ENCODE measurements at regions not wholly inside any gene's neighbourhood (a gene's known extent, or its start where the extent isn't known, plus 50 kb on each side); places are given as distances from the start of the nearest gene placed in this dataset.
A peak's percentile ranks its signal among the peaks of the same experiment; 100 is the strongest.

DNA sequence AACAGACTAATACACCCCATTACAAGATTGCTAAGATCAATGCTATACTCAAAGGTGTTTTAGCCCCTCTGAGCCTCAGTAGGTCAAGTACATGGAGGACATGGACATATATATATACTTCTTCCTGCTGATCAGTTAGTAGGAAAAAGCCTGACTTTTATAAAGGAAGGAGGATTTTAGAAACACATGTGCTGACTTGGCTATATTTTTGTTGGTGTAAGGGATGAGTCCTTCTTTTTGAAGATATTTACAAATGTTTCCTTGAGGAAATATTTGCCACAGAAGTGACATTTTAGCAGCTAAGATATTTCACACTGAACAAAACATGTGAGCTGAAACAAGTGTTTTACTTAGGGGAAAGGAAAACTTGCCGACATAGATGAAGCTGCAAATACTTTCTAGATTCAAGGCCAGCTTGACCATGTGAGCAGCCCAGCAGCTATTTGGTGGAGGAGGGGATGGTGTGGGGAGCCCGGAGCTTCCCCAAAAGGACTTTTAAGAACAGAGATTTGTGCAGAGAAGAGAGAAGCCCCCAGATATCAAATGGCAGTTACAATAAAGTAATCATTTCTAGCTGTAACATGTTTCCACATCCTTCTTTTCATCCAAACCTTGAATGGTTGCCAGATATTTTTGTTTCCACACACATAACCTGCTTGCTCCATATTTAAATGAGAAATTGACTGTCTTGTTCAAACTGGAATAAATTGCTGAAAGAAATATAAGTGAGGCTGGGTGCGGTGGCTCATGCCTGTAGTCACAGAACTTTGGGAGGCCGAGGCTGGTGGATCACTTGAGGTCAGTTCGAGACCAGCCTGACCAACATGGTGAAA lies 111.7 kb upstream of the NR2F2 start:
- no peak for DNase-seq (ENCODE audit: low spot score)

DNA sequence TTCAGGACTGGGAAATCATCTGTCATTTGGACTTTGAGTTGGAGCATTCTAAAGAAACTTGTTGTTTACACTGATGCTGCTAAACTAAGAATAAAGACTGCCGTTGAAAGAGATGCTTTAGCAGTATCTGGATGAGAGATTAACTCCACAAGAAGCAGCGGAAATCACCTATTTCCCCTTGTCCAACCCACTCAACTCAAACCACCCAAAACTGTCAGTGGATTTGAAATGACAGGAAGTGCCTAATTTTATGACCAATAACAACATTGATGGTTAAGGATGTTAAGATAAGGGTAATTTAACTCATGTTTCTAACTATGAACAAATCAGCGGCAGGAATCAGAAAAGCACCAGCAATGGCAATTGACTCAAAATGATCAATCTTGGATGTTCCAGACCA lies 110.8 kb upstream of the NR2F2 start:
- no peak for DNase-seq (ENCODE audit: low spot score)

DNA sequence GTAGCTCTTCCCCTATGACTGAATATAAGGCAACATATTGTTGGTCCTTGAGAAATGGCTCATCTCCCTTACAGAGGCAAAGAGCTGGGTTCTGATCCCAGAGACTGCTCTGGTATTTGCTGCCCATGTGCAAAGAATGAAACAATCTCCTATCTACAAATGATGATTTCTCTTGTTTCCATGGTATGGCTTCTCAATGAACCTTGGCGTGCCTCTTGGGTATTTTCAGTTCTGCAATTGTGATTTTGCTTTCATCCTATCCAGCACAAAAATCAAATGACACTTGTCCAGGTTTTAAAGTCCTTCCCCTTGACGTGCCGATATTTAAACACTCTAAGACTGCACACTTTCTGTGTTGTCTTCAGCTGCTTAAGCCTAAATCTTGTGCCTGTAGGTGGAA lies 109.8 kb upstream of the NR2F2 start:
- no peak for DNase-seq (ENCODE audit: low spot score)

DNA sequence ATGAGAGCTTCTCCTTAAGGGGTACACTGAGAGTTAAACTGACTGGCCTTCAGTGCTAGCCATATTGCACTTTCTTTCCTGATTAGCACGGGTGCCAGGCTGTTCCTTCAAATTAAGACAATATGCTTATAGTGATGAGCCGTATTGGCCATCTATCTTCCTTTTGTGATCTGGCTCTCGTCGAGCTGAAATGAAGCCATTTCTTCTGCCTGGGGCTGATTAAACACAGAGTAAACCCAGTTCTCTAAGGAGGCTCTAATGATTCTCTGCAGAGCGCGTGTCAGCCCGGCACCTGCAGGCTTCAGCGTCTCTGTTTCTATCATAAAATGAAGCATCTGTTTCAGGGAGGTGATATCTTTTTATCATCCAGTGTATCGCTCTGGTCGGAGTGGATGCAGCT lies 107.5 kb upstream of the NR2F2 start:
- no peak for DNase-seq (ENCODE audit: low spot score)

DNA sequence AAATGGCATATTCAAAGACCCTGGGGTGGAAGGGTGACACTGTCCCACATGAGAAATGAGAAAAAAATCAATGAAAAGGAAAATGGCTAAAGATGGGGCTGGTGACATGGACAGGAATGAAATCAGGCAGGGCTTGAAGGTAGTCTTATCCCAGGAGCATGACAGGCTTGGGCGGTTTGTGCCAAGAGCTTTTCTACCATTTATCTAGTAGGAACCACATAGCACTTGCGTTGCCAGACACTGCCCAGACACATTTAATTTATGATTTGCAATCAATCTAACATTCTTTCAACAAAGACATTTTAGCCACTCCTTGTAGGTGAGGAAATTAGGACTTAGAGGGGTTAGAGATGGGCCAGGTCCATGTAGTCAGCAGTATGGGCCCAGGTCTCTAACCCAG lies 106.6 kb upstream of the NR2F2 start:
- DNase-seq (ENCODE audit: low spot score) = no peak

DNA sequence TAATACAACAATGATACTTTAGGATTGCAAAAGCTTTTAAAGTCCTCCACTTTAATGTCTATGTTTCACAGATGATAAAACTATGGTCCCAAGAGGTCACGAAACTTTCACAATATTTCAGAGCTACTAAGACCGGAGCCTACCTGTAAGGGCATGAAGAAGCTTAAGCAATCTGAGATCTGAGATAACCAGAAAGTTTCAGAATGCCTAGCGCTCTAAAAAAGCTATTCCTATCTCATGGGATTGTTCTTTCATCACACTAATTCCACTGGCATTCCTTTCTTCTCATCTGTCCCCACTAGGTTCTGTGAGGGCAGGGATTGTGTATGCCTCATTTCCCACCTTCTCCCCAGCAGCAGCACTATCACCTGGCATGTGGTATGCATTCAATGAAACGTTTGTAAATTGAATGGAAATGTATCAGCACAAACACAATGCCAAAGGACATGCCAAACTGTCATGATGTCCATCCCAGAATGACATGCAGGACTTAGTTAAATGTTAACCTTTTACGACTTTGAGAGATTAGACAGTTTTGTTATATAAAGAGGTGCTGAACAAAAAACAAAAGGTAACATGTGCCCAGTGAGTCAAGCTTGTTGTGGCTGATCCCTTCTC lies 104.7 kb upstream of the NR2F2 start:
- peak; percentile 68 for DNase-seq (ENCODE audit: low spot score)

DNA sequence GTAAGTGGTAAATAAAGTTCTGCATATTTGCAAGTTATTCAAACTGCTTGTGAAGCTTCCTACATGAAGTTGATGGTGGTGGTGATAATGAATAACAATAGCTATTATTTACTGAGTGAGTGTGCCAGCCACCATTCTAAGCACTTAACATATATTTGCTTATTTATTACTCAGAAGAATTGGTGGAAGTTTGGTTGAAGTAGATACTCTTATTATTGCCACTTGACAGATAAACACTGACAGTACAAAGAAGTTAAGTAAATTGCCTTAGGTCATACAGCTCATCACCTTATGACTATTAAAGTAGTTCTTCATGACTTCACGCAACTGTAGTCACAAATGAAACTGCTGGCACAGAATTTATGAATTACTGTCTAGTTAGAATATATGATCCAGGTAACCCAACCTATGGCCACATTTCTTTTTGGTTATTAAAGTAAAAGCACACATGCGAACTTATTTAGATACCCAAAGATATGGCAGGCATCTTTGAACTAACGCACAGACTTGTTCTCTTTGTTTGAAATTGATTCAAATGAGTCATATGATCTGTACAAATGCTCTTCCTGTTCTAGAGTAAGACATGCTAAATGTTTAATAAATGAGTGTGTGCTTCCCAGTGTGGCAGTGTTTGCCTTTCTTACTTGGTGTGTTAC lies 99.8 kb upstream of the NR2F2 start:
- peak; percentile 83 for DNase-seq (ENCODE audit: low spot score)

DNA sequence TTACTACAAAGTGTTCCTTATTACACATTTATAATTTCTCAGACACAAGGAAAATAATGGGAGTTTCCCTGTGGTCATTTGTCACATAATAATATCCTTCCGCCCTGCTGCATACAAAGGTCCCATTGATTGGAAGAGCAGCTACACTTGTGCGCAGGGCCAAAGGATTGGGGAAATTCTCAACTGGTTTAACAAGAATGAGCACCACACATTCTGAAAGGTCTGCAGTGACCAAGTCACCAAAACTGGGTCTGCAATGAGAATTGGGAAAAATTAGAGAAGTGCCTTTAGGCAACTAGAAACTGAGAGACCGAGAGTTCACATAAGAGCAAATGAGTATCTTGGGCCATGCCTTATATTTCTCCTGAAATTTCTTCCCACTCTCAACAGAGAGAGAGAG lies 98.2 kb upstream of the NR2F2 start:
- DNase-seq (ENCODE audit: low spot score) = no peak

DNA sequence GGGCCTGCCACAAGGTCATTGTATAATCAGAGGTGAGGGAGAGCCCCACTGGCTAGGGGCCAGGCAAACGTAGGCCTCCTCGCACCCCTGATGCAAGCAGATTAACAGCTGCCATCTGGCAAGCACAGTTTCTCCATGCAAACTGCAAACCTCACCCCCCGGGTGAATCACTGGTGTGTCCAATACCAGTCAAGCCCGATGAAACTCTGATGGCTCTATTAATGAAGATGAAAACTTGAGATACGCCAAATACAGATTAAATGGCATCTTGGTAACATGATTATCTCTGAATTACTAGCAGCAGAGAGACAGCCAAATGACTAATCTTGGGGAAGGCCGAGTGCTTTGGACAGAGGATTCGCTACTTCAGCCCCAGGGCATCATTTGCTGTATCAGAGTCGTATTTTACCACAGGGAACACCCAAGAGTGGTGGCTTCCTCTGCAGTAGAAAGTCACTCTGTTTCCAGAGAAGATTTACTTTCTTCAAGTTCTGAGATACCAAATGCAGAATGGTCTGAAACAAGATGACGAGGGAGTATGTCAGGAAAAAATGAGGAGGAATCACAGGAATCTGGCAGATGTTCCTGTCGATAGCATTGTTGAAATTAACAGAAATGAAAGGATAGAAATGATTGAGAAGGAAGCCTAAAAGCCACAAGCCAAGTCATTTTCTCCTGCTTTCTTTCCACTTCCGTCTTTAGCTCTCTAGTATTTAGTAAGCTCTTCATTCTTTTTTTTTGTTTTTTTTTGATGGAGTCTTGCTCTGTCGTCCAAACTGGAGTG lies 96.2 kb upstream of the NR2F2 start:
- no peak for DNase-seq (ENCODE audit: low spot score)

DNA sequence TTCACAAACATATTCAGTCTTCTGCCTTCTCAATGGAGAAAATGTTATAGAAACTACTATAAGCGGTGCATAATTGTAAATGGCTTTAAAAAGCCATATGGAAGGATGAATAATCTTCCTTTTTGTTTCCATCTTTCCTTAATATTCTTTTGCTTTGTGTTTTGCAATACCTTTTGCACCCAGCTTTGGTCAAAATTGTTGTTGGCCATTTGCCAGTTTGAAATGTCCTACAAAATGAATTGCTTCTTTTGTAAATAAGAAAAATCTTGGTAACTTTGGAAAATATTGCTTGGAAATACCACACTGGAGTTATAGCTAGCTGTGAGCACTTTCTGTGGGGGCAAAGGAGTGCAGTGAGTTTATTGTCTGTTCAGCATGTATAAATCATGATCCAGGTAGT lies 93.5 kb upstream of the NR2F2 start:
- no peak for DNase-seq (ENCODE audit: low spot score)

DNA sequence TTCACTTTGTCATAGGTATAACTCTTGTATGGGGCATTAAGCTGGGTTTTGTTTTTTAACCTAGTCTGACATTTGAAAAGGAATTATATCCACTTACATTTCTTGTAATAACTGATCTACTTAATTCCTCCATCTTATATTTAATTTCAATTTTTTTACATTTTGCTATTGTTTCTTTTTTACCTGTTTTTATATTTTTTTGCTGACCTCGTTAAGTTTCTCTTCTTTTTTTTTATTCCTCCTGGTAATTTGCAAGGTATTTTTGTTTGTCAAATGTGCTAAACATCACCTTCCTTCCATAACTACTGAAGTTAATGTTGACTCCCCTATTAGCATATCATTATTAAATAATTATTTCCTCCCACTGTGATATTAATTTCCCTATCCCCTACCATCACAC lies 87.7 kb upstream of the NR2F2 start:
- DNase-seq (ENCODE audit: low spot score) = no peak

DNA sequence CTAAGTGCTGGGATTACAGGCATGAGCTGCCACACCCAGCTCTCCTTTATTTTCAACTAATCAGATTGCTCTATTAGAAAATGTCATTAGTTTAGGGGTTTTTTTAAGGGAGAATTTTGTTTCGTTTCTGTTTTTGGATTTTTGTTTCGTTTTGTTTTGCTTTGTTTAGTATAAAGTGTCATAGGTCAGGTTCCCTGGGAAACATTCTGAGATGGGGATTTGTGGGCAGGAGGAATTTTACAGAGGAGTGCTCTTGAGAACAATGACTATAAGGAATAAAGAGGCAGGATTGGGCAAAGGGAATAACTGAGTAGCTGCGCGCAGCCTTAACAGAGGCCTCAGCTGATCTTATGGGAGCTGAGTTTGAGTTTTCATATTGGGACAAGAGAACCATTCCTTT lies 86.8 kb upstream of the NR2F2 start:
- no peak for DNase-seq (ENCODE audit: low spot score)

DNA sequence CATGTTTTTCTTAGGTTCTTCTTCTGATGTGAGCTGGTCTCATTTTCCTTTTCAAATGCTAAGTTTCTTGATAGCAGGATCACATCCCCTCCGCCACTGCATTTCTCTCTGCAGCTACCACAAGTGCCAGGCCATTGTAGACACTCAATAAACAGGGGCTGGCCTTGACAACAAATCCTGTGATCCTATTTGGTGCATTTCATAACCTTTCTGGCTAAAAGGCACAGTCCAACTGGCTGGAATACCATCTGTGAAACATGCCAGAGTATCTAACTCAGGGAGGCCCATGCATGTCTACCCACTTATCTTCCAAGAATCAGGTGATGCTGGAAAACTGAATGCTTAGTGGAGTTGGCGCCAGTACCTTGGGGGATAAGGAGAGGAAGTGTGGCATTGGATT lies 85.2 kb upstream of the NR2F2 start:
- DNase-seq (ENCODE audit: low spot score) = no peak

DNA sequence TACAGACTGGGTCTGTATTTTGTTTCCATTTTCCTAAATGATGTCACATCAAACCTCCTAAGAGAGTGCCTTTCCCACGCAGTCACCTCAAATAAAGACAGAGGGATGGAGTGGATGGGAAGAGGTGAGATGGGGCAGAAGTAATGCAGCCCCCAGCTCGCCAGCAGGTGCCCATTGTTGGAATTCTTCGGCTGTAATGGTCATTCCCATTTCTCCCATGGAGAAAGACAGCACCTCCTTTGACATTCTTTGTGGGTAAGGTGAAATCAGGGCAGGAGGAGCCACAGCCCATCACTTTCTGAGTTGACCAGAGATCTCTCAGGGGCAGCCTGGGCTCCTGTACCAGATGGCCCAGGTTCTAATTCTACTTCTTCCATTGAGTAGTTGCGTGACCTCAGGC lies 84.4 kb upstream of the NR2F2 start:
- no peak for DNase-seq (ENCODE audit: low spot score)

DNA sequence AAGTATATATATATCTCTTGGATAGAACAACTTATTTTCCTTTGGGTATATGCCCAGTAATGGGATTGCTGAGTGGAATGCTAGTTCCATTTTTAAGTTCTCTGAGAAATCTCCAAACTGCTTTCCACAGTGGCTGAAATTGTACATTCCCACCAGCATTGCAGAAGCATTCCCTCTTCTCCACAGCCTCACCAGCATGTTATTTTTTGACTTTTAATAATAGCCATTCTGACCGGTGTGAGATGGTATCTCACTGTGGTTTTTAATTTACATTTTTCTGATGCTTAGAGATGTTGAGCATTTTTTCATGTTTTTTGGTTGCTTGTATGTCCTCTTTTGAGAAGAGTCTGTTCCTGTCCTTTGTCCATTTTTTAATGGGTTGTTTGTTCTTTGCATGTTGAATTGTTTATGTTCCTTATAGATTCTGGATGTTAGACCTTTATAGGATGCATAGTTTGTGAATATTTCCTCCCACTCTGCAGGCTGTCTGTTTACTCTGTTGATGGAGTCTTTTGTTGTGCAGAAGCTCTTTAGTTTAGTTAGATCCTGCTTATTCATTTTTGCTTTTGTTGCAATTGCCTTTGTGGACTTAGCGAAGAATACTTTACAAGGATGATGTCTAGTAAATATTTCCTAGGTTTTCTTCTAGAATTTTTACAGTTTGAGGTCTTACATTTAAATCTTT lies 82.7 kb upstream of the NR2F2 start:
- DNase-seq (ENCODE audit: low spot score) = no peak

DNA sequence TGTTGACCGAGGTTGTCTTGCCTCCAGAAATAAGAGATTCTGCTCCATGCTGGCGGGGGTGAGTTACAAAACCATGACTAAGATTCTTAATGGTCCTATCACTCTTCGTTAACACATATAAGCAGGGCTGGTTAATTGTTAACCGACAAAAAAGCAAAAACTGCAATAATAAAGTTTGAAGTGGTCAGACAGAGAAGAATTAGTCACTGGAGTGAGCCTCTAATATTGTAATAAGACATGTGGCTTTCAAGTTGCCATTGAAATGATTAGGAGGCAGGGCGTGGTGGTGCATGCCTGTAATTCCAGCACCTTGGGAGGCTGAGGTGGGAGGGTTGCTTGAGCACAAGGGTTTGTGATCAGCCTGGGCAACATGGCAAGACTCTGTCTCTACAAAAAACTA lies 78.4 kb upstream of the NR2F2 start:
- peak; percentile 98 for DNase-seq (ENCODE audit: low spot score)

DNA sequence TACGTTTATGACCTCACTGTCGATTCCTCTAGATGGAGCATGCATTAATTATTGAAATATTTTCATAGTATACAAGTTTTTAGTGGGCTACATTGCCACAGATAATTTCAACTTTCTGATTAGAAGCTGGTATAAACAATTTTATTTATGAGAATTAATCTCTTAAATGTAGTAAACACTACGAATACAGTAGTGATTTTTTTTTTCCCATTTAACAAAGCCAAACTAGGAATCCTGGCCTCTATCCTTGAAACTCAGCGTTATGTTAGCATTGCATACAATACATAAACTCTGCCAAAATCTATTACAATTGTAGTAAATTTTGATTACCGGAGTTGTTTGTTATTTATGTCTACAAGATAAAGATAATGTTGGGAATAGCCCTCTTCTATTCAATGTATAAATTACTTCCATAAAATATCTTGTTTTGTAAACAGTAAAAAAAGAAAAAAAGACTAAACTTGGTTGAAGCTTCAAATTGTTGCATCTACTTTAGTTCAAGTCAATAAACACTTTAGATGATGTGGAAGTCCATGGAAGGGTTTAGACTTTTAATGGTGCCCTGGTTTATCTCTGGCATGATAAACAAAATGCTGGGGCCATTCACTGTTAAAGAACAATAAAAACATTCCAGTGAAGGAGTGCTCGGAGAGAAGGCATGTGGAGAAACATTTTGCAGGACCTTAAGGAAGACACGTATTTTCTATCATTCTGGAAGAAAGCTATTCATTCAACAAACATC lies 77.3 kb upstream of the NR2F2 start:
- no peak for DNase-seq (ENCODE audit: low spot score)

DNA sequence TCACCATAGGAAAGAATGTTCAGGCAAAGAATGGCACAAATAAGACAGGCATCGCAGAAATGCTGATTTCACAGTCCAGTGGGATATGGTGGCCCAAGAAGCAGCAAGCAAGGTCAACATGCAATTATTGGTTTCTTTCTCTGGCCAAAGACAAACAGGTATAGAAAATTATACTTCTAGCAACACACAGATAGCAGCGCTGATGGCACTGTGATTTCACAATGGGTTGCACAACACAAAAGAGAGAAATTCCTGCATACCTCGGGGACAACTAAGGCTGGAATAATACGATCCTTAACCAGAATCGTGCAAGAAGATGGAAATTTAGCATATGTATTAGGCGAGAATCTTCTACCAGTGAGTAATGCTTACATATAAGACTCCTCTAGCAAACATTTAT lies 76.3 kb upstream of the NR2F2 start:
- no peak for DNase-seq (ENCODE audit: low spot score)

DNA sequence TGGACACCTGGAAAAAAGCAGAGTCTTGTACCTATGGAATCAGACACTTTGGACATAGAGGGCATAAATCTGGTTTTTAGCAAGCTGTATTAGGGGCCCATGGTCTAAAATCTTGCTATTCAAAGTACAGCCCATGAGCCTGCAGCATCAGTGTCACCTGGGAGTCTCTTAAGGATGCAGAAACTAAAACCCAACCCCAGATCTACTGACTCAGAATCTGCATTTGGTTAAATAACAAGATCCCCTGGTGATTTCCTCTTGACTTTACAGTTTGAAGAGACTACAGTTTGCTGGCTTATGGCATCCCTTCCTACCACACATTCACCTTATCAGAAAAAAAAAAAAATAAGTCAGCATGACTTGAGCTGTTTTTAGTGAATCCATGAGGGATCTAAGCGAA lies 74.9 kb upstream of the NR2F2 start:
- no peak for DNase-seq (ENCODE audit: low spot score)

DNA sequence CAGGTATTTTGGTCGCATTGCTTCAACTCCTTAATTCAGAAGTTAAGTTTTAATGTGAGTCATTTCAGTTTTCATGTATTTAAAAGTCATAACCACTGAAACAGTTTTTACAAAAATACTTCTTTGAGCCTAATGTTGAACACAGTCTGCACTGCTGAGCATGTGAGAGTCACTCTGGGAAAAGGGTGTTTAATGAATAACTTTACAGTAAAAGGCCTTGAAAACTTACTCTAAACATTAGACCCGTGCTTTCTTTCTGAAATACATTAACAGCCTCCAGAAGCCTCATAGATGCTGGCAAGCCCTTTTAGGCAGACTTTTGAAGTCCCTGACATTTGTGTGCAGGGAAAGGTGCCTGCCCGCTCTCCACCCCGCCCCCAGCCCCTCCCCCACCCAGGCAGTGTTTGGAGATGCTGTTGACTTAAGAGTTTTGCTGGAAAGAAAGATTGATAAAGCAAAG lies 68.9 kb upstream of the NR2F2 start:
- peak; percentile 77 for DNase-seq (ENCODE audit: low spot score)

DNA sequence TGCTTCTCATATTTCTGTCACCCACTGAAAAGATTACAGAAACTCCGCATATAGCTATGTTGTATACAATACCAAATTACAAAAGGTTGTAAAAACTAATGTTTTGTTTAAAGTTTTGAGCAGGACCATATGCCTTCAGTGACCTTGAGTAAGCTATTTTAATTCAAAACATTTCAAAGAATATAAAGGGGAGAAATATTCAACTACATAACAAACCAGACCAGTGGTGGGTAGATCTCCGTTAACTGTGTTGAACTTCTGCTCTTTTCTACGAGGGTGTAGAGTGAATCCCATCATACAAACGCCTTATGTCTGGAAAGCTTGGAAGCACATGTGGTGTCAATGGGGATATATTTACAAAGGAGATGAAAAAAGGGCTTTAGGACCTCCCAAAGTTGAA lies 68.4 kb upstream of the NR2F2 start:
- no peak for DNase-seq (ENCODE audit: low spot score)
